ENCODE measurements at regions not wholly inside any gene's neighbourhood (a gene's known extent, or its start where the extent isn't known, plus 50 kb on each side); places are given as distances from the start of the nearest gene placed in this dataset.

DNA sequence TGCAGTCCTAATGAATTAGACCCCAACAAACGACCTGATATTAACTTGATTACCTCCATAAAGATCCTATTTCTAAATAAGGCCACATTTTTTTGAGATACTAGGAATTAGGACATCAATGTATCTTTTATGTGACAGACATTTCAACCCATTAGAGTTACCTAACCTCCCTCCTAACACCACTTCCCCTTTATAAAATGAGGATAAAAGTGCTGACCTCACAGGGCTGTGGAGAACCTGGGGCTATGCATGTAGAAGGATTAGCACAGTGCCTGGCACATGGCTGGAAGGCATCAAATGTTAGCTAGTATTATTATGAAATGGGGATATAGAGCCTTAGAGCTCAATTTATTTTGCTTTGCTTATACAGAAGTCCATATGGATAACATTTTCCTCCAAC lies 53.5 kb upstream of the LRRN1 start:
- ATAC-seq (ENCODE audit: poor library complexity) (no peak), DNase-seq (no peak)
- intact Hi-C loops (cut with DNase I), result no loop called here

DNA sequence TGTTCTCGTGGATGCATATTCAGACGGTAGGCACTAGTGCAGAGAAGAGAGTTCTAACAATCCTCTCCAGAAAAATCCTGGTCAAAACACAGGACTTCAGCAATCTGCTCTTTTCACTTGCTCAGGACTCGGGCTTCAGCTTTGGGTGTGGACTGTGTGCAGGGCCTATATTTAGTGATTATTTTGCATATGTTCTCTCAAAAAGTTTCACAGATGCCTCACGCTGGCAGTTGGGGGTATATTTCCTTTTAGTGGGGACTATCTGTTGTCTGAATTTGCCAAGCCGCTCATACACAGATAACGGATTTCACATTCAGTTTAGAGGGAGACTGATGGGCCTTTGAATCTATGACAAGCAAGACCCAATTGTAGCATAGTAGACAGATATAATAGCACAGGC lies 54.4 kb upstream of the LRRN1 start:
- intact Hi-C loops (cut with DNase I), result no loop called here
- no peak for DNase-seq
- no peak for ATAC-seq (ENCODE audit: poor library complexity)

DNA sequence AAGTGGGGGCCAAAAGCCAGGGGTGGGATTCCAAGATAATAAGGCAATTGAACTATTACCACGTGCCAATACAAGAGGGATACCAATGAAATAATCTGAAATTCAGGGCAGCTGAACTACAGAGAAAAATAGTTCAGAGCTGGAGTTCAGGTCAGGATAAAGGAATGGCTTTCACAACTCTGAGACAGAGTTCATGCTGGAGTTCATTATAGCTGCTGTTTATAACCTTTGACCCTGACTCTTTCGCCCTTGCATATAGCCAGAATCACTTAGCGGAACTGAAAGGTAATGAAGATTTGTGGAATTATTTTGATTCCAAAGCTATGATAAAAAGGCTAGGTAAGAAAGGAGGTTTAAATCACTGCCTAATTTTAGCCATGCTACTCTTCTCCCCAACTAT lies 55.5 kb upstream of the LRRN1 start:
- DNase-seq (no peak), ATAC-seq (ENCODE audit: poor library complexity) (no peak)
- intact Hi-C loops (cut with DNase I), result no loop called here

DNA sequence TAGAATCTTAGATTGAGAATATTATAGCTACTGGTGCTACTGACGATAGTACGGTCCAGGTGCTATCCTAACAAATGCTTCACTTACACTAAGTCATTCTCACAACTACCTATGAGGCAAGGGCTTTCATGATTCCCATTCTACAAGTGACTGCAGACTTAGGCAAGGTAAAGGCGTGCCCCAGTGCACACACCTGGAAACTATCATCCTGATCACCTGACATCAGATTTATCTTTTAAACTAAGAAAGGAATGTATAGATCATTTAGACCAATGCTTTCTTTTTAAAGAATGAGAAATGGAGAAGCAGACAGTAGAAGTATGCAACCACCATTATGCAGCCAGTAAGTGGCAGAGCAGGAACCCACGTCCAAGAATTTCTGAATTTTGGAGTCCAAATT lies 59.2 kb upstream of the LRRN1 start:
- ATAC-seq (ENCODE audit: poor library complexity) (no peak), DNase-seq (no peak)
- intact Hi-C loops (cut with DNase I), result no loop called here

DNA sequence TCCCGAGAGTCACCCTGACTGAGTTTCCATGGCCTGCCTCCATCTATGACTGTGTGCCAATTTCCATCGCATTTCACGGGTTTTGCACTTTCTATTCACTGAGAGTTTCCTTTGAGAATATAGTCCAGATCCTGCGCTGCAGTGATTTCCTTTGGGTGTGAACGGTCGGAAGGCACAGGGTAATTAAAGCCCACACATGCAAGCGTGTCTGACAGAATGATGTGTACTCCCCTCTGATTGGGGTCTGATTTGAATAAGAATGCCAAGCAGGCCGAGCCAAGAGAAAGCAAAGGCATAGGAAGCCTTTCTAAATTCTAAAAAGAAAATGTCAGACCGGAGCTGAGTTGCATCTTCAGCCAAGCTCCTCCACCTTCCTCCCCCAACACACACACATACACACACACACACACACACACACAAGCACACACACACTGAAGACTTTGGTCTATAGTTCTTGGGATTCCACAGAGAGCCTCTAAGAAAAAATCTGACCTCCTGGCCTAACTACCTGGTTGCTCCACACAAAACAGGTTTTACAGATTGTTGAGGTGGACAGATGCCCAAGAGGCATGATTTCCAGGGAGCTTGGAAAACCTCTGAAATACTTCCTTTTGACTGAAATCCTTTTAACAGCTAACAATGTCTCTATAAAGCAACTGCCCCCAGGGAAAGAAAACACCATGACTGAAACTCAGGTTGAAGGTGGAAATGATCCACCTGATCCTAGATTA lies 59.7 kb upstream of the LRRN1 start:
- DNase-seq (no peak), ATAC-seq (ENCODE audit: poor library complexity) (no peak)
- intact Hi-C loops (cut with DNase I), result no loop called here

DNA sequence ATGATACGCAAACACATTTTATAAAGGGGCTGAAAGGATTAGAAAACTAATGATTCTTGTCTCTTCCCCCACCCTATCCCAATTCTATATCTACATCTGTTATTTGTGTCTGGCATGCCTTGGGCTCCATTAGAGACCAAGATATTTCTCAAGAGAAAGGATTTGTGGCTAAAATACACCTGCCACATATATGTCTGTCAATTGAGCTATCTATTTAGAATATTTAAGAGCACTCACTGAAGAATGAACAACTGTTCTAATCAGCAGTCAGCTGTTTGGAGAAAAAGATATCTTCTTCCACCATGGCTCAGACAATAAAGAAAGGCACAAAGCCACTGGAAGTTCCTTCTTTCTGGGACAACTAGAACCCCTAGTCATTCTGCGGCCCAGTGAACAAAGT lies 61.7 kb upstream of the LRRN1 start:
- ATAC-seq (ENCODE audit: poor library complexity) (no peak), DNase-seq (no peak)
- intact Hi-C loops (cut with DNase I), result no loop called here

DNA sequence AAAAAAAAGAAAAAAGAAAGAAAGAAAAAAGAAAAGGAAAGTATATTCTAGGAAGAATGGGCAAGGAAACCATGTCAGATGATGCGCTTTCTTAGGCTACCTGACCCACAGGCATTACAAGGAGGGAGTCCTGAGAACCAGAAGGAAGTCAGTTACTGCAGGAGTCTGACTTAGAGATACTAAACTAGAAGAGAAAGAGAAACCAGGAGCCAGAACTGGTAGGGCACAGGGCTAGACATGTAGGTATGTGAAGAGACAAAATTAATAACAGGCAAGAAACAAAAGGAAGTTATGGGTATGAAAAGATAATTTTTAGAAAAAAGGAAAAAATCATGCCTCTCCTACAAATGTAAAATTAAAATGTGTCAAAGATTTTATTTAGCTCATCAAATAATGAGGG lies 63.3 kb upstream of the LRRN1 start:
- intact Hi-C loops (cut with DNase I), result no loop called here
- ATAC-seq (ENCODE audit: poor library complexity) (no peak), DNase-seq (no peak)

DNA sequence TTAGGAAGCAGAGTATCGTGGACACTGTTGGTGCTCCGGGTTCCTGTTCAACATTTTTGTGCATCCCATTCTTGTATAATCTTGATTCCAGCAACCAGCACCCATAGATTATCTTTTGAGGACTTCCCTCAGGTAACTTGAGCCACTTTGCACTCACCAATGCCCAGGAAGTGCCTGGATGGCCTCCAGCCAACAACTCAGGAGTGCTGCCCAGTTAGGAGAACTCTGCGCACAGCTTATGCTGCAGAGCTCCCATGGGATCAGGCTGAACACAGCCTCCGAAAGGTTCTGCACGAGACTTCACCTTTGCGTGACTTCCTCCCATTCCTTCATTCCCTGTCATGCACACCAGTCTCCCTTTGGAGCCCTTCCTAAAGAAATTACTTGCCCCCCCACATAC lies 64.3 kb upstream of the LRRN1 start:
- intact Hi-C loops (cut with DNase I), result no loop called here
- ATAC-seq (ENCODE audit: poor library complexity) (no peak), DNase-seq (no peak)

DNA sequence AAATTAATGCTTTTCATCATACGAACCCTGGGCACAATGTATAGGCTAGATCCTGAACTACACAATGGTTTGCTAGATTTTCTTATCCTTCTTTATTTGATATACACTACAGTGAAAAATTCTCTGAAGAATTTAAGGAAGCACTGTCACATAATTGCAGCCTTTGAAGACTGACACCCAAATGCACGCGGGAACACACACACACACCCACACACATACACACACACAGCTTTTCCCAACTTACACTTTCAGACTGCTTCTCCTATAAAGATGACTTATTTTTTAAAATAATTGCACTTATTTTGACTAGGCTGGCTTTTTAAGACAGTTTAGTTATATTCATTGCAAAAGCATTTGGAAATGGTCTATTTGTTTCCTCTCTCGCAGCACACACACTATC lies 70.0 kb upstream of the LRRN1 start:
- intact Hi-C loops (cut with DNase I), result no loop called here
- DNase-seq (no peak), ATAC-seq (ENCODE audit: poor library complexity) (no peak)

DNA sequence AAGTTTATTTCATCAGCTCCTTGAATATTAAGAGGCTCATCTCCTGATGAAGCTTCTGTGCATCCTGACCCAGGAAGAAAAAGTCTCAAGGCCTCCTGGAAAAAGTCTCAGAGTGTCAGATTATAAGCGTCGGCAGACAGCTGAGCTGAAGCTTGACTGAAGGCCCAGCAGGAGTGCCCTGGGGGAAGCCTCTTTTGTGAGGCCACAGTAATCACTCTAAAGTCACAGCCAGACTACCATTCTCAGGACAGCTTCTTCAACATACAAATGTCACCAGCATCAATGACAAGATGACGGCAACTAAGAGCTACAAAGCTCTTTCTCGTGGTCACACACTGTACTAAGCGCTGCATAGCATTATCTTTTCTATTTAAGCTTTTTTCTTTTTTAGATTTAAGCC lies 72.7 kb upstream of the LRRN1 start:
- intact Hi-C loops (cut with DNase I), result no loop called here
- ATAC-seq (ENCODE audit: poor library complexity), result no peak
- no peak for DNase-seq

DNA sequence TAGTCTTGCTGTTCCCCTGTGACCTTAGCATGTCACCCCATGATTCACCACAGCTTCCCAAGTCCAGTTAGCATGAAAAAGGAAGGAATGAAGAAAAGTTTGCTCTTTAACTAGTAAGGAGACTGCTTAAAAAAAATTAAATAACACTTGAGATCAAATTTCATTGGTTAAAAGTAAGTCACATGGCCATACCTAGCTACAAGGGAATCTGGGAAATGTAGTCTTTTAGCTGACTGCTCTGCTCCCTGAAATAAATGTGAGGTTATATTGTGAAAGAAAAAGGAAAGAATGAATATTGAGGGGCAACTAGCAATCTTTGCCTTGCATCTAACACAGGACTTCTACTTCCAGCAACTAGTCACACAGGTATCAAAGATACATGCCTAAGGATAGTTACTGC lies 84.7 kb upstream of the LRRN1 start:
- intact Hi-C loops (cut with DNase I), result no loop called here
- no peak for DNase-seq
- ATAC-seq (ENCODE audit: poor library complexity), result no peak

DNA sequence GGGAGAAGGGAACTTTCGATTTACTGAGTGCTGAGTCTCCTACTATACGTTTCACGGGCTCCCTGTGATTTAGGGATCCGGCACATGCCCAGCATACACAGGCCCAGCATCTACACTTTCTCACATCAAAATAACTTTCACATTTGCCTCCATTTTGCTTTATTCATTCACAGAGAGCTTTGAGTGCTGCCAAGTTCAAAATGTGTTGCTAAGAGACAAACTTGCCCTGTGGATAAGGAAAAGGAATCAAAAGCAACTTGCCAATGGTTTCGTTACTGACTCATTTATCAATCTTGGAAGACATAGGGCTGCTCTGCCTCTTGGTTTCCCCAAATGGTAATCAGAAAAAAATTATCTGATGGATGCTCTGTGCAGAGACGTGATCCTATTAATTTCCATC lies 86.3 kb upstream of the LRRN1 start:
- no peak for ATAC-seq (ENCODE audit: poor library complexity)
- intact Hi-C loops (cut with DNase I), result no loop called here
- no peak for DNase-seq

DNA sequence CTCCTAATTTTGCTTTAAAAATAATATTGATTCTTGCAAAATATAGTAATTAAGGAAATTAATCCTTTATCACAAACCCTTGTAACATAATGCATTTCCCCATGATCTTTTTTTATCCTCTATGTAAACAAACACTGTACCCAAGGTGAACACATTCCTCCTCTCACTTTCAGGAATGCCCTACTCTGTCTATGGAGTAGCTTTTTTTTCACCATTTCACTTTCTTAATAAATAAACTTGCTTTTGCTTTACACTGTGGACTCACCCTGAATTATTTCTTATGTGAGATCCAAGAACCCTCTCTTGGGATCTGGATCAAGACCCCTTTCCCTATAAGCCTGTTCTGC lies 90.5 kb upstream of the LRRN1 start:
- ATAC-seq (ENCODE audit: poor library complexity), result no peak
- intact Hi-C loops (cut with DNase I), result no loop called here
- no peak for DNase-seq

DNA sequence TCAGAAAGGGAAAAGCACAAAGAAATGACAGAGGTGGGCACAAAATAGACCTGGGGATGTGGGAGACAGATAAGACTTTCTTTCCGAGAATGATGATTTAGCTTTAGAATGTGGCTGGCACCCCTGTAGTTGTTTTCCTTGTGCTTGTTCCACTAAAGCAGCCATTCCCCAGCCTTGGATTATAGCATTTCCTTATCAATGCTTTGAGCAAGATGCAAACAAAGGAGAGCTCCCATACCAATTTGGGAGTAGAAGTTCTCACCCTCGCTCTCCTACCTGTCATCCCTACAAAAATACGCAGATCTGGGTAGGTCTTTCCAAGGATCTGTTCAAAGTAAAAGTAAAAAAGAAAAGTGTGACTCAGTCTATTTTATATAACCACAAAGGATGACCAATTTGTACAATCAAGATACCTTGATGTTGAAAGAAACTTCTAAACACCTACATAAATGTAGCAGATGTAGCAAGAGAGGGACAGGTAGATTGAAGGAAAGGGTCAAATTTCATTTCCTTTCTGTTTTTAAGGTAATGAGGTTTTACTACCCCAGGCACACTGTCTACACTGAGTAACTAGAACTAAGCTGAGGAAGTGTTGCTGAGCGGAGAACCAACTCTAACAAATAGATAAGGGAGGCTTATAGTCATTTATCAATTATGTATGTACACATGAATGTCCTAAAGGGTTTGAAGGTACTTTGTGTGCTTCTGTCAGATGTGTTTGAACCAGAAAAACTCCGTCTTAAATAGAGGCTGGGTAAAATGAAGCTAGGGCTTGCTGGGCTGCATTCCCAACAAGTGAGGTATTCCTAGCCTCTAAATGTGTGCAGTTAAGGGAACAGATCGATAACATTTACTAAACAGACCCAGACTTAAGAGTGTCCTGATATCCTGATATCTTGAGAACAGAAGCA lies 91.1 kb upstream of the LRRN1 start:
- intact Hi-C loops (cut with DNase I), result no loop called here
- DNase-seq (no peak), ATAC-seq (ENCODE audit: poor library complexity) (no peak)

DNA sequence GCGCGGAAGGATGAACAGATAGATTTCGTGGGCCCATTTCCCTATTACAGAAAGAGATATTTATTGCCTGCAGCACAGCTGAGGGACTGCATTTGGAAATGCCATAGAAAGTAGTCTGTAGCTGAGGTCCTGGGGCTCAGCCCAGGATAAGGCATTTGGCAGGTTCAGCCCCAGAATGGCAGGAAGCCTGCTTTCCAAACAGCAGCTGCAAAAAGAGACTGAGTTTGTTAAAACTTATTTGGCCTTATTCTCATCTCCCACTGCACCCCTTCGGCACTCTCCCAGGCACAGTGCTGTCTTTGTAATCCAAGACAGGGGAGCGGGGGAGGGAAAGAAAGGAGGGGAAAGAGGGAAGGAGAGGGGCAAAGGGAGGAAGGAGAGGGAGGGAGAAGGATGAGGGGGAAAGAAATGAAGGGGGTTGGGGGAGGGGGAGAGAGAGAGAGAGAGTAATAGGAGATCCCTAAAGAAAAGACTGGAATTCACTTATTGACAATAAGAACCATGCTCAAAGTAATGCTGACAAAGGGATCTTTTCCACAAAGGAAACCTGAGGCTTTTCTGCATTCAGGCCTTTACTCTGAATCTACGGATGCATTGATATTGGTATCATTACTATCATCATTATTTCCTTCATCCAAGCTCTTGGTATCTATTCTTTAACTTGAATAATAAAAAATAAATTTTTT lies 94.0 kb upstream of the LRRN1 start:
- ATAC-seq (ENCODE audit: poor library complexity), result peak; percentile 53
- intact Hi-C loops (cut with DNase I), result no loop called here
- peak; percentile 53 for DNase-seq

DNA sequence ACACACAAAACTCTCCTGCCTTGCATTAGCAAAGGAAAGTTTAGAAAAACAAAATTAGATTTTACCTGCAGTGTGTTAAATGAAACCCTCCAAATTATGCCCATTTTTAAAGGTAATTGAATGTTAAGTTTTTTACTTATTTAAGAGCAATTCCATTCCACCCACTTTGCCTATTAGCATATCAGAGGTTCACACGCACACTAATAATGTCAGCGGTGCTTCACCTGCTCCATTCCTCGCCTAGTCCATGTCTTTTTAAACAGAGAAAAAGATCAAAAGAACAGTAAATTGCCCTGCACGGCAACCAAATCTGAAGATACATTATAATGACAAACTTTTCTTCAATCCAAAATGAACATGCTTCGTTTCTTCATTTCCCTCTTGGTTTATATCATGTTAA lies 97.3 kb upstream of the LRRN1 start:
- DNase-seq (no peak), ATAC-seq (ENCODE audit: poor library complexity) (no peak)
- intact Hi-C loops (cut with DNase I), result no loop called here

DNA sequence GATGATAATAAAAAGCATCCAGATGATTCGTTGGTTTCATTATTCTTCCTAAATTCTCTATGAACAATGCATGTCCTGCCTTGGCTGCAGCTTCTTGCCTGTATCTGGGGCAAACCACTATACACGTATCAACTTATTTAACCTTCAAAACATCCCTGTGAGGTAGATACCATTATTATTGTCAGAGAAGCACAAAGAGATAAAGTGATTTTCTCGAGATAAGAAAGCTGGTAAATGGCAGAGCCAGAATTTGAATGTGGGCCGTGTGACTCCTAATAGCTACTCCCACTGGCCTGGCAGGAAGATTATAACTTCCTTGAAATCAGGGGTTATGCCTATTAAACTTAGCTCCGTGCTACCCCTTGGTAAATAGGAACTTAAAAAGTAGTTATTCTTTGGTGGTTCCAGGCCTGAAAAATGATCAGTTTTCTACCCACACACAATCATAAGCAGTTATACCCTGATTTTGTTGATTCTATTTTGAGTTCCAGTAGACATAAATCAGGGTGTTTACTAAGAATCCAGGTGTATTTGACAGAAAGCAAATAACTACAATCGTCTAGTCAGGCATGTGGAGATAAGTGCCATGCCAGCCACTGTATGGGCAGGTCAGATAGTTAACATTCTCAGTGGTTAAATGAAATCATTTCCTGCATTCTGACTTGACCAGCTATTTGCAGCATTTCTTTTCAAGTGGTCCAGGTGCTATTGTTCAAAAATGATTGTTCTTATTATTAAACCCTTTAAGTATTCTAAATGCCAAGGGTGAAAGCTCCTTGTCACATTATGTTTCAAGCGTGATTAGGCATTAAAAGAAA lies 99.2 kb upstream of the LRRN1 start:
- no peak for ATAC-seq (ENCODE audit: poor library complexity)
- no peak for DNase-seq
- intact Hi-C loops (cut with DNase I), result no loop called here

DNA sequence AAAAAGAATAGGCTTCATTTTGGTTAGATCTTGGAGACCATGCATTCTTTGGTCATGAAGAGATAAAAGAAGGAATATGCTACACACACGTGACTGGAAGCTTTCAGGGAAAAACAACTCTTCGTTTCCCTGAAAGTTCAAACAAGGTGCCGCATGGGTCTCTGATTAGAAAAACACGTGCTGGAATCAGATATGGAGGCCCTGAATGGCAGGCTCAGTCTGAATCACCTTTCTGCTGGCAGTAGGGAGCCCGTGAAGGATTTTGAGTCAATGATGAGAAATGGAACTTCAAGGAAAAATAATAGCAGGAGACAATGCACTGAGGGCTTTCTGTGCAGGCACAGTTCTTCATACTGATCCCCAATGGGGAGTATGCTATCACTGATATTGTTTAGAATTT lies 99.8 kb upstream of the LRRN1 start:
- intact Hi-C loops (cut with DNase I), result no loop called here
- ATAC-seq (ENCODE audit: poor library complexity) (no peak), DNase-seq (no peak)

DNA sequence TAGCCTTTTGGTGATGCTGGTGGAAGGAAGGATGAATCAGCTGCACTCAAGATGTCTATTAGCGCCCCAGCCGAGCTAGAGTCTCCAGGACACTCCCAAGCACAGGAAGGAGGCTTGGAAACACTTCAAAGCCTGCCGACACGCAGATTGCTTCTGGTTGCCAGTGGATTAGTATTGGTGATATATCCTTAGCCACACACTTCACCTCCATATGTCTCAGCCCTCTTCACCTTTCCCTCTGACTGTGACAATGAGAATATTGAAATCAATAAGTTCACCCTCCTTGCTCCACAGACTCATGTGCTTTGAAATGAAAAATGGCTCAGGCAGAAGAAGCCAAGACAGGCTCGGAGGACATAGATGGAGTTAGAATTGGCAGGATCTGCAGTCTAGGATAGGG lies 102.9 kb upstream of the LRRN1 start:
- ATAC-seq (ENCODE audit: poor library complexity), result no peak
- no peak for DNase-seq
- intact Hi-C loops (cut with DNase I), result no loop called here

All from Right ventricle myocardium superior (tissue), 1 donor.